Stromal cell of bone marrow (primary cell): ENCODE measurements at regions not wholly inside any gene's neighbourhood (a gene's known extent, or its start where the extent isn't known, plus 50 kb on each side); places are given as distances from the start of the nearest gene placed in this dataset.
"Not testable (repeated sequence)": the region's sequence is repeated elsewhere in the genome, so short reads cannot be mapped to it uniquely, and the experiment has no call there.

Experiments
- DNase-seq: peaks from one replicate; pipeline ENCODE4 v3.0.0-alpha.2; 2012; ENCODE audit warnings: low read depth

- DNase-seq: no peak
These were observed 113.4 kb downstream of the RTP5 start for GRCh38 chr2:241982706-241983570.

DNA sequence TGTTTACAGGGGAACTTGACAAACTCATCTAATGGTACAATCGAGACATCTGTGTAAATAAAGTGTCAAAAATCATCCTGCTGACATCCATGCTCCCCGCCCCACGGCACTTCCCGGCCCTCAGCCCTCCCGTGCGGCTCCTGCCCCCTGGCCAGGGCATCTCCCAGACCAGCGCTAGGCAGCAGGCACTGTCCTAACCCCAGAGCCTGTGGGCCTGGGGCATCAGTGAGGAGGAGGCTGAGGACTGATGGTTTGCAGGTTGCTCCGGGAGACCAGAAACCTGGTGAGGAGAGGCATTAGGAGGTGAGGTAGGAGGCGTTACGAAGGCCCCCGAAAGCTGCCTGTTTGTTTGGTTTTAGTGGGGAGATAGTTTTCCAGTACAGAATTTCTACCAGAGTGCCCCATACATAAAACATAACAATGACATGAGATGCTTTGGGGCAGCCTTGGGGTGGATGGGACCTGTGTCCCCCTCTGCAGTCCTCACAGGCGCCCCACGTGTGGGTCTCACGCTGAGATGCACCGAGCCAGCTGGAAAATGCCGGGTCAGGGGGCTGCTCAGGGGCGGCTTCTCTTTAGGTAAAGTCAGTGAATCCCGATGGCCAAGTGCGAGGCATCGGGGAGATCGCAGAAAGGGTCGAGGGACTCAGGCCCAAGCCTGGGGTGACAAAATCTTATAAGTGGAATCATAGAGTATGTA is 114.2 kb downstream of the RTP5 start:
- DNase-seq: no peak

DNA sequence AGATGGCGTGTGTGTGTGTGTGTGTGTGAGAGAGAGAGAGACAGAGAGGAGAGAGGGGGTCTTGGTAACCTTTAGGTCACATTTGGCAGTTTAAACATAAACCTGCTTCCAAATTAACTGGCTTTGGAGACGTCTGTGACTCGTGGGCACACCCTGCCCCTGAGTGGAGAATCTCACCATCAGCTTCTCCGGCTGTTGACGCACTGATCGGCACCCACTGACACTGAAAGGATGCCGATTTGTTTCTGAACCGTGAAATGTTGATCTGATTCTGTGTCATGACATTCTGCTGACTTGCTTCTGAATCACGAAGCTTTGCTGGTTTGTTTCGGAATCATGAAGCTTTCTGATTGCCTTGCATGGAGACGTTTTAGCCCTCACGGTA is 114.7 kb downstream of the RTP5 start:
- no peak for DNase-seq

- no peak for DNase-seq
These were observed 115.1 kb downstream of the RTP5 start for GRCh38 chr2:241984658-241985057.

GRCh38 chr2:241985161-241985985 is 115.8 kb downstream of the RTP5 start:
- DNase-seq: not testable (repeated sequence)

DNA sequence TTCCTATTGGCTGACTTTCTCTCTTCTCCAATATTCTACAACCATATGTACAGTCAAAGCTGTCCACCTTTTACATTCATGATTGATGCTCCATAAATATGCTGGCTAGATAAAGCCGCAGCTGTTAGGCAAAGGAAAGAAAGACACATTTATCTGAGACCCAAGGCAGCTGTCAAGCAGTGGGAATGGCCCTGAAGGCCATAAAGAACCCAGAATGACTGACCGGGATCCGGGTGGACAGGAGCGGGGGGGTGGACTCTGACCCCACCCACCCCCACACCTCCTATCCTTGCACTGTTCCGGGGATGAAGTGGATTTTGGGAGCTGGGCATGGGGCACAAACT is 116.4 kb downstream of the RTP5 start:
- DNase-seq: no peak

- DNase-seq: no peak
These were observed 117.5 kb downstream of the RTP5 start for GRCh38 chr2:241986836-241987641.

DNA sequence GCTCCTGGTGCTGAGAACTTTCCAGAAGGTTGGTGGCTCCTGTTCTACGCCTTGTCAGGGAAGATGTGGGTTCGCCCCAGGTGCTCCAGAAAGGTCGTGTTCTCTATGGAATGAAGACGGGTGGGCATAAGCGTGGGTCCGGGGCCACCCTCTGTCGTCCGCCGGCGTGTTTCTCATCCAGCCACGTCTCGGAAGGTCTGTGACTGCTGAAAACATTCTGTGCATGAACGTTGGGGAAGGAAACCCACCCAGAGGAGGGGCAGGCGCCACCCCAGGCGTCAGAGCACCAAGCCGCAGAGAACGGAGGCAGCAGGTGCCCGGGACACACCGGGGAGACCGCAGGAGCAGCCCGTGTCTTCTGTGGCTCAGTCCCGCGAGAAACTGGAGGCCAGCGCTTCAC is 118.2 kb downstream of the RTP5 start:
- no peak for DNase-seq

GRCh38 chr2:241988146-241988545 is 118.6 kb downstream of the RTP5 start:
- no peak for DNase-seq

DNA sequence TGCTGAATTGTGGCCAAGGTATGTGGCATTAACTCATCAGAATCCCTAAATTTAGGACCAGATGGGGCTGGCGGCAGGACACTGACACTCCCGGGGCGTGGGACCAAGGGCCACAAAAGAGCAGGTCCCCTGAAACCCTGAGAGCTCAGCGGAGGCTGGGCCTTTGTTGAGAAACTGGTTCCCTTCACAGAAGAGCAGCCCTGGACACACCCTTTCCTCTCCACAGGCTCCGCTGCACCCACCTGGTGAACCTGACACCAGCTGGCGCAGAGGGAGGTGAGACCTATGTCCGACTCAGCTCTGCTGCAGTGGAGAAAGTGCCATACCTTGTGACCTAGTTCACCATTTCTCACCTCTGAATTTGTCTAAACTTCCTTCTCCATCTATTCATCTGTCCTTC is 119.5 kb downstream of the RTP5 start:
- no peak for DNase-seq

DNA sequence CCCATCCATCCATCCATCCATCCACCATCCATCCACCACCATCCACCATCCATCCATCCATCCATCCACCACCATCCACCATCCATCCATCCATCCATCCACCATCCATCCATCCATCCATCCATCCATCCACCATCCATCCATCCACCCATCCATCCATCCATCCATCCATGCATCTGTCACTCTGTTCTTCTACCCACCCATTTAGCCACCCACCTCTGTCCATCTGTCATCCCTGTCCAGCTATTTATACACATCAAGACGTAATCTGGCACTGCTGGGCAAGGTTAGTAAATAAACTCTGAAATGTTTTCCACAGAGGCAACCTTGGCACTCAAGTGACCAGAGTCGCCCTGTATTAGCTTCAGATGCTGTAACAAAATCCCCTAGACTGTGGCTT is 120.9 kb downstream of the RTP5 start:
- no peak for DNase-seq

DNA sequence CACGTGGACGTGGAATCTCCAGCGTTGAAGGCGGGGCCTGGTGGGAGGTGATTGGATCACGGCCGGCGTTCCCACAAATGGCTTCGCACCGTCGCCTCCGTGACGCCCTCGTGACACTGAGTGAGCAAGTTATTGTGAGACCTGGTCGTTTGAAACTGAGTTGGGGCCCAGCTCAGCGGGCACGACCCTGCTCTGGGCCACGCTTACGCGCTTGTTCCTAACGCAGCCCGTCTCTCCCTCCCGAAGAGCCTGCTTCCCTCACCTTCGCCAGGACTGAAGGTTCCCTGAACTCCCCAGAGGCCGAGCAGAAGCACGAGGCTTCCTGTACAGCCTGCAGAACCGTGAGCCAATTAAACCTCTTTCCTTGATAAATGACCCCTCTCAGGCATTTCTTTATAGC is 121.8 kb downstream of the RTP5 start:
- no peak for DNase-seq

DNA sequence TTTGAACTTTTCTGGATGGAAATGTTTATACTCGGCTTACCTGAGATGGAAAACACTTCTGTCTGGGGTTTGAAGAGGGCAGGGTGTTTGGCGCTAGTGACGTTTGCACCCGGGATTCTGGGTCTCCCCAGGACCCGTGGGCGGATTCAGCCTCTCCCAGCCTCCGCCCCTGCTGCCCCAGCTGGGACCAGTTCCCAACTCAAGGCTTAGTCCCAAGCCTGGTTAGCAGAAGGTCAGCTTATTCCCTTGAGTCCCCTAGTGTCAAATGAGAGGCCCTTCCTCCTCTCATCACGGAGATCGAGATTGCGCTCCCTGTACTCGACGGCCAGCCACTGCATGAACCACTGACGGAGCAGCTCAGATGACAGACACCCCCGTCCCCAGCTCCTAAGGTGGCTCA is 123.2 kb downstream of the RTP5 start:
- DNase-seq: no peak

GRCh38 chr2:241993386-241994005 is 124.0 kb downstream of the RTP5 start:
- DNase-seq: no peak

GRCh38 chr2:241994086-241994485 is 124.6 kb downstream of the RTP5 start:
- no peak for DNase-seq

DNA sequence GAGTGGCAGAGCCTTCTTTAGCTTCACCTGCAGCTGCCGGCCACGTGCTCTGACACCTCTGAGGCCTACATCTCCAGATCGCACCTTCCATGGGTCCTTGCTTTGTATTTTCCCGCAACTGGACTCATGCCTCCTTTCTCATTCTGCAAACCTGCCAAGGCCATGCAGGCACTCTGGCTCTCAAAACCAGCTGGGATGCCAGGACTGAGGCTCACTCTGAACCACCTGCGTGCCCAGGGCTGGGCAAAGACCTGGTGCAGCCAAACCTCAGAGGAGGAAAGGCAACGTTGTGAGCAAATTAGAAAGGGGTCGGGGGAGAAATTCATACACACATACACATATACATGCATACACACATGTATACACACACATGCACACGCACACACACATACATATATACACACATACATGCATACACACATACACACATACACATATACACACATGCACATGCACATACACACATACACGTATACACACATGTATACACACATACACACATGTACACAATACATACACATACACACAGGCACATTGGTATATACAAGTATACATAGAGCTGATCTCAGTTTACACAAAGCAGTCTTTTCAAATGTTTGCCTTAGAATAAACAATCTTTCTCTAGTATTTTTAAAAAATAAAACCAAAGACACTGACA is 125.2 kb downstream of the RTP5 start:
- DNase-seq: no peak

- DNase-seq: no peak
These were observed 126.6 kb downstream of the RTP5 start for GRCh38 chr2:241996100-241996499.

GRCh38 chr2:241997017-241997416 is 127.5 kb downstream of the RTP5 start:
- no peak for DNase-seq

DNA sequence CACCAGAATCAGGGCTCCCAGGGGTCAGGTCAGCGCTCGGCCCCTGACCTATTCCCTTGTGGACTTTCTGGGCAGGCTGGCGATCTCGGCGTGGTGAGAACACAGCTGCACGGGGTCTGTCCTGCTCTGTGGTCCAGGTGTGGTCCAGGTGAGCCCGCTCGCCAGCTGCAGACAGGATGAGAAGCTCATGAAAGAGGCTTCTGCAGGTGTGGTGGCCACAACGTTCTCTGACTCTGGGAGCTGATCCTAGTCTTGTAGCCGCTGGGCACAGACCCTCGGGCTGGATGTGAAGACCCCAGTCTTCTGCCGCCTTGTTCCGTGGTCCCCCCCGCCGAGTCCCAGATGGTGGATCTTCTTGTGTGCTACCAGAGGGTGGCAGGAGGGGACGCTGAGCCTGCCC is 129.7 kb downstream of the RTP5 start:
- no peak for DNase-seq

GRCh38 chr2:242001853-242002252 is 132.3 kb downstream of the RTP5 start:
- no peak for DNase-seq

GRCh38 chr2:242002944-242003343 is 133.4 kb downstream of the RTP5 start:
- no peak for DNase-seq
